ENCODE measurements at regions not wholly inside any gene's neighbourhood (a gene's known extent, or its start where the extent isn't known, plus 50 kb on each side); places are given as distances from the start of the nearest gene placed in this dataset.

- TF ChIP-seq, protein P1, sequence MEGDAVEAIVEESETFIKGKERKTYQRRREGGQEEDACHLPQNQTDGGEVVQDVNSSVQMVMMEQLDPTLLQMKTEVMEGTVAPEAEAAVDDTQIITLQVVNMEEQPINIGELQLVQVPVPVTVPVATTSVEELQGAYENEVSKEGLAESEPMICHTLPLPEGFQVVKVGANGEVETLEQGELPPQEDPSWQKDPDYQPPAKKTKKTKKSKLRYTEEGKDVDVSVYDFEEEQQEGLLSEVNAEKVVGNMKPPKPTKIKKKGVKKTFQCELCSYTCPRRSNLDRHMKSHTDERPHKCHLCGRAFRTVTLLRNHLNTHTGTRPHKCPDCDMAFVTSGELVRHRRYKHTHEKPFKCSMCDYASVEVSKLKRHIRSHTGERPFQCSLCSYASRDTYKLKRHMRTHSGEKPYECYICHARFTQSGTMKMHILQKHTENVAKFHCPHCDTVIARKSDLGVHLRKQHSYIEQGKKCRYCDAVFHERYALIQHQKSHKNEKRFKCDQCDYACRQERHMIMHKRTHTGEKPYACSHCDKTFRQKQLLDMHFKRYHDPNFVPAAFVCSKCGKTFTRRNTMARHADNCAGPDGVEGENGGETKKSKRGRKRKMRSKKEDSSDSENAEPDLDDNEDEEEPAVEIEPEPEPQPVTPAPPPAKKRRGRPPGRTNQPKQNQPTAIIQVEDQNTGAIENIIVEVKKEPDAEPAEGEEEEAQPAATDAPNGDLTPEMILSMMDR (conservative IDR thresholded peaks at IDR 0.05; ENCODE audit: low read depth, low read length), result no peak
- TF ChIP-seq POLR2A (IDR thresholded peaks at IDR 0.05; ENCODE audit: low read depth, low read length) (no peak), MXI1 (IDR thresholded peaks at IDR 0.05; ENCODE audit: borderline replicate concordance, low read depth, low read length) (no peak), SMC3 (IDR thresholded peaks at IDR 0.05; ENCODE audit: low read depth, low read length) (no peak), NFE2L2 (IDR thresholded peaks at IDR 0.05; ENCODE audit: low read depth, low read length) (no peak), RAD21 (IDR thresholded peaks at IDR 0.05; ENCODE audit: low read length) (no peak), MAZ (IDR thresholded peaks at IDR 0.05; ENCODE audit: borderline replicate concordance, low read depth, low read length) (no peak), MAFK (IDR thresholded peaks at IDR 0.05; ENCODE audit: low read depth, low read length) (no peak), RCOR1 (IDR thresholded peaks at IDR 0.05; ENCODE audit: insufficient replicate concordance, low read length) (no peak), ELK1 (IDR thresholded peaks at IDR 0.05; ENCODE audit: borderline replicate concordance, low read depth, low read length) (no peak), CEBPB (IDR thresholded peaks at IDR 0.05; ENCODE audit: low read depth, low read length) (no peak)
- TF ChIP-seq, protein P2, sequence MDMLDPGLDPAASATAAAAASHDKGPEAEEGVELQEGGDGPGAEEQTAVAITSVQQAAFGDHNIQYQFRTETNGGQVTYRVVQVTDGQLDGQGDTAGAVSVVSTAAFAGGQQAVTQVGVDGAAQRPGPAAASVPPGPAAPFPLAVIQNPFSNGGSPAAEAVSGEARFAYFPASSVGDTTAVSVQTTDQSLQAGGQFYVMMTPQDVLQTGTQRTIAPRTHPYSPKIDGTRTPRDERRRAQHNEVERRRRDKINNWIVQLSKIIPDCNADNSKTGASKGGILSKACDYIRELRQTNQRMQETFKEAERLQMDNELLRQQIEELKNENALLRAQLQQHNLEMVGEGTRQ (IDR thresholded peaks at IDR 0.05; ENCODE audit: low read depth, low read length), result no peak
Observed at GRCh38 chrX:111597967-111598366, 83.0 kb upstream of the ALG13 start.

All from IMR-90 (cell line).